GM12878 (cell line): ENCODE measurements at regions not wholly inside any gene's neighbourhood (a gene's known extent, or its start where the extent isn't known, plus 50 kb on each side); places are given as distances from the start of the nearest gene placed in this dataset.

Source experiments
- ATAC-seq: fragments of 200-7000 bp; cut with Tn5 transposase; 3 replicates; pipeline ENCODE4 v1.9.1; 2020; ENCODE audit warnings: mild to moderate bottlenecking, moderate library complexity
- BruUV-seq: library from RNA; stranded (reverse); fragments of 400-500 nt; replicated peaks from 2 replicates; lab custom pipeline; 2021; lab: Mats Ljungman, UMichigan
- CTCF ChIA-PET: fragments of 300-600 bp; sonication (Branson Sonifier 250); formaldehyde crosslinking; extraction: SDS; loops from one replicate; lab custom pipeline; 2021; ENCODE audit warnings: inconsistent platforms; lab: Yijun Ruan, JAX
- POLR2A ChIA-PET: fragments of 350-600 bp; formaldehyde crosslinking; extraction: SDS; loops from one replicate; lab custom pipeline; 2021; ENCODE audit warnings: inconsistent platforms; lab: Charles Lee
- RAD21 ChIA-PET: fragments of 300-600 bp; sonication (Branson Sonifier 250); formaldehyde crosslinking; loops from one replicate; lab custom pipeline; 2023; ENCODE audit warnings: antibody characterized with exemption; ENCODE audit not compliant: unreplicated experiment; lab: Charles Lee
- SMC1A ChIA-PET: fragments of 300-600 bp; sonication (Branson Sonifier 250); formaldehyde crosslinking; loops from one replicate; lab custom pipeline; 2023; ENCODE audit not compliant: unreplicated experiment, uncharacterized antibody; lab: Charles Lee
- DNase-seq: peaks from one replicate; pipeline ENCODE4 v3.0.0-alpha.2; 2011; ENCODE audit warnings: low read depth, low spot score
- FAIRE-seq: peaks from 3 replicates; lab custom pipeline; 2011; peaks lifted over from hg19 to GRCh38; lab: Jason Lieb, UNC
- H2AFZ ChIP-seq: 2 replicates; pipeline ENCODE4 v1.6.0; 2011; ENCODE audit warnings: low read depth, low read length, control low read depth; ENCODE audit not compliant: control insufficient read depth
- H3K27ac ChIP-seq: 2 replicates; pipeline ENCODE4 v1.5.1; 2011; ENCODE audit warnings: control low read depth; ENCODE audit not compliant: control insufficient read depth, insufficient read depth
- H3K27me3 ChIP-seq, 2 experiments: replicated peaks in 1 of 2; 2 replicates each; pipeline versions ENCODE4 v1.6.0 to v1.6.1; 2011; ENCODE audit warnings: low read length in 1 of 2; ENCODE audit not compliant: control insufficient read depth in 2 of 2, insufficient read depth in 2 of 2
- H3K36me3 ChIP-seq, 2 experiments: 2 replicates each; pipeline ENCODE4 v1.5.1; 2011; ENCODE audit warnings: low read length in 1 of 2; ENCODE audit not compliant: control insufficient read depth in 2 of 2, insufficient read depth in 2 of 2
- H3K4me1 ChIP-seq: 2 replicates; pipeline ENCODE4 v1.6.1; 2011; ENCODE audit warnings: mild to moderate bottlenecking, low read length, moderate library complexity, mixed read lengths; ENCODE audit not compliant: control insufficient read depth, insufficient read depth
- H3K4me2 ChIP-seq: 2 replicates; pipeline ENCODE4 v1.6.0; 2011; ENCODE audit warnings: control low read depth; ENCODE audit not compliant: control insufficient read depth, insufficient read depth
- H3K4me3 ChIP-seq: fragments of 200-600 bp; sonication (generic); 2 replicates; pipeline ENCODE4 v1.5.1; 2016
- H3K79me2 ChIP-seq: 2 replicates; pipeline ENCODE4 v1.6.0; 2011; ENCODE audit warnings: low read length; ENCODE audit not compliant: control insufficient read depth, insufficient read depth
- H3K9ac ChIP-seq: 2 replicates; pipeline ENCODE4 v1.8.0; 2011; ENCODE audit warnings: low read length, control low read depth, mixed read lengths; ENCODE audit not compliant: control insufficient read depth, insufficient read depth
- H3K9me3 ChIP-seq: replicated peaks from 3 replicates; pipeline ENCODE4 v1.5.1; 2011; ENCODE audit warnings: mild to moderate bottlenecking, low read length; ENCODE audit not compliant: control insufficient read depth, insufficient read depth
- H4K20me1 ChIP-seq: 2 replicates; pipeline ENCODE4 v1.6.0; 2011; ENCODE audit not compliant: control insufficient read depth, insufficient read depth
- CTCF ChIP-seq, 3 experiments: IDR thresholded peaks in 2 of 3; conservative IDR thresholded peaks in 1 of 3; 2 replicates each; pipeline ENCODE4 v1.5.1; 2011; ENCODE audit warnings: low read depth in 3 of 3, low read length in 3 of 3, mild to moderate bottlenecking in 3 of 3, control low read depth in 2 of 3, moderate library complexity in 2 of 3, inconsistent platforms in 1 of 3, mixed read lengths in 1 of 3; ENCODE audit not compliant: control insufficient read depth in 2 of 3, insufficient read depth in 1 of 3; ENCODE audit errors: extremely low read depth in 1 of 3
- DPF2 ChIP-seq: fragments of 450-650 bp; IDR thresholded peaks from 2 replicates; pipeline ENCODE4 v1.6.1; 2017; ENCODE audit warnings: mild to moderate bottlenecking
- EGR1 ChIP-seq, 2 experiments: IDR thresholded peaks; 1 replicate in 1 of 2; 2 replicates in 1 of 2; pipeline ENCODE4 v1.6.1; 2011 to 2012; ENCODE audit warnings: low read depth in 2 of 2, low read length in 2 of 2, borderline replicate concordance in 1 of 2, mild to moderate bottlenecking in 1 of 2, moderate library complexity in 1 of 2
- REST ChIP-seq: IDR thresholded peaks from 2 replicates; pipeline ENCODE4 v1.6.1; 2012; ENCODE audit warnings: mild to moderate bottlenecking, low read depth, low read length
- SMARCA5 ChIP-seq: fragments of 450-650 bp; IDR thresholded peaks from 2 replicates; pipeline ENCODE4 v1.6.1; 2017; ENCODE audit warnings: mild to moderate bottlenecking
- YY1 ChIP-seq: IDR thresholded peaks from 2 replicates; pipeline ENCODE4 v1.6.1; 2011; ENCODE audit warnings: low read depth, mild to moderate bottlenecking, low read length
- ZBTB11 ChIP-seq: fragments of 450-650 bp; formaldehyde crosslinking; IDR thresholded peaks from 2 replicates; pipeline ENCODE4 v1.5.0; 2022; ENCODE audit warnings: mild to moderate bottlenecking, missing genetic modification characterization
- WGBS: methylation state at CpG from one replicate; pipeline ENCODE4 v1.1.6; 2016; ENCODE audit warnings: low lambda C conversion rate; ENCODE audit not compliant: insufficient replicate concordance, insufficient coverage; ENCODE audit errors: missing lambda C conversion rate; 5-methylcytosine and 5-hydroxymethylcytosine counted together
- in situ Hi-C: fragments of 300-500 bp; cut with MboI; formaldehyde crosslinking; loops from 9 replicates; pipeline ENCODE4 v1.14.3; 2018; ENCODE audit warnings: mixed read lengths
- intact Hi-C: fragments of 100-400 bp; cut with micrococcal nuclease; formaldehyde crosslinking; loops from one replicate; pipeline ENCODE4 v1.14.2; 2022; ENCODE audit not compliant: unreplicated experiment

GRCh38 chr17:27398691-27399090 lies 57.6 kb upstream of the KSR1 start:
- FAIRE-seq (no peak), ATAC-seq (no peak), DNase-seq (no peak)
- Histone ChIP-seq H3K9ac (no peak overlapping the region), H3K9me3 (peaks cover 2% of the 10 kb centered on the region; the same call in 2 of the 3 replicates), H3K79me2 (no peaks in the 10 kb centered on the region), H3K27ac (no peak overlapping the region), H3K4me3 (no peak overlapping the region), H3K36me3 (no peaks in the 10 kb centered on the region), H2AFZ (no peak overlapping the region), H3K4me1 (no peaks in the 10 kb centered on the region), H3K4me2 (no peak overlapping the region), H4K20me1 (no peaks in the 10 kb centered on the region), H3K27me3 (no peaks in the 10 kb centered on the region; a peak in 1 of 4 replicates)
- intact Hi-C loops (no loop called here), in situ Hi-C loops (loop anchor here (5.0 kb wide), 1 partner anchor 36 kb away; no protein-coding TSS in a partner anchor)
- 0% methylated on average over 2 of the region's 2 CpGs for WGBS
- TF ChIP-seq REST: no peak
- no peak for TF ChIP-seq ZBTB11 (CRISPR knock-in tag)
- TF ChIP-seq DPF2: no peak
- no peak for TF ChIP-seq YY1
- TF ChIP-seq CTCF (IDR thresholded peaks at IDR 0.05 in 2 of 3, conservative IDR thresholded peaks at IDR 0.05 in 1 of 3; ENCODE audit: control insufficient read depth in 2 of 3, extremely low read depth in 1 of 3, insufficient read depth in 1 of 3, low read depth in 3 of 3, low read length in 3 of 3): no peak
- no peak for TF ChIP-seq EGR1 (IDR thresholded peaks at IDR 0.05; ENCODE audit: borderline replicate concordance in 1 of 2, low read depth in 2 of 2, low read length in 2 of 2)
- no peak for TF ChIP-seq SMARCA5
- CTCF ChIA-PET: no interaction called here
- POLR2A ChIA-PET: no interaction called here
- no TSS peak for BruUV-seq
- RAD21 ChIA-PET: no interaction called here
- SMC1A ChIA-PET: interaction anchor here (1.3 kb wide), 1 partner anchor 10 kb away, joined by 4 read pairs; no protein-coding TSS in a partner anchor
